Stimulated activated CD8-positive, alpha-beta memory T cell treated with anti-CD3 and anti-CD28 coated beads, Interleukin-2, amount 100 ng/mL, for 1 hour (primary cell): ENCODE measurements at regions not wholly inside any gene's neighbourhood (a gene's known extent, or its start where the extent isn't known, plus 50 kb on each side); places are given as distances from the start of the nearest gene placed in this dataset.

Source experiments
- DNase-seq, 2 donors: peaks; one replicate each; pipeline ENCODE4 v3.0.0-alpha.2; 2020; ENCODE audit warnings: low read depth in 2 of 2

GRCh38 chr20:50242548-50242862 lies 51.9 kb downstream of the CEBPB start:
- DNase-seq = no peak

- DNase-seq = no peak
Measured at GRCh38 chr20:50242863-50243609, 52.4 kb downstream of the CEBPB start.

GRCh38 chr20:50243610-50244351 lies 53.2 kb downstream of the CEBPB start:
- no peak for DNase-seq

- DNase-seq = no peak
Measured at GRCh38 chr20:50244352-50245149, 53.9 kb downstream of the CEBPB start.

GRCh38 chr20:50245498-50246366 lies 55.1 kb downstream of the CEBPB start:
- DNase-seq = no peak

GRCh38 chr20:50246367-50247195 lies 56.0 kb downstream of the CEBPB start:
- no peak for DNase-seq

- DNase-seq = no peak
Measured at GRCh38 chr20:50247196-50248094, 56.8 kb downstream of the CEBPB start.

- DNase-seq = no peak
Measured at GRCh38 chr20:50248104-50248641, 57.5 kb downstream of the CEBPB start.

GRCh38 chr20:50249447-50250388 lies 59.1 kb downstream of the CEBPB start:
- no peak for DNase-seq

GRCh38 chr20:50250679-50251382 lies 60.2 kb downstream of the CEBPB start:
- DNase-seq = no peak

GRCh38 chr20:50251383-50251748 lies 60.7 kb downstream of the CEBPB start:
- DNase-seq = no peak

GRCh38 chr20:50251992-50252511 lies 61.4 kb downstream of the CEBPB start:
- DNase-seq = no peak

GRCh38 chr20:50252701-50253100 lies 62.1 kb downstream of the CEBPB start:
- no peak for DNase-seq

GRCh38 chr20:50253101-50253500 lies 62.5 kb downstream of the CEBPB start:
- no peak for DNase-seq

GRCh38 chr20:50254466-50255079 lies 63.9 kb downstream of the CEBPB start:
- DNase-seq = no peak

- no peak for DNase-seq
Measured at GRCh38 chr20:50256577-50256976, 65.9 kb downstream of the CEBPB start.

GRCh38 chr20:50257860-50258259 lies 67.2 kb downstream of the CEBPB start:
- DNase-seq = no peak
